ENCODE measurements at regions not wholly inside any gene's neighbourhood (a gene's known extent, or its start where the extent isn't known, plus 50 kb on each side); places are given as distances from the start of the nearest gene placed in this dataset.

DNA sequence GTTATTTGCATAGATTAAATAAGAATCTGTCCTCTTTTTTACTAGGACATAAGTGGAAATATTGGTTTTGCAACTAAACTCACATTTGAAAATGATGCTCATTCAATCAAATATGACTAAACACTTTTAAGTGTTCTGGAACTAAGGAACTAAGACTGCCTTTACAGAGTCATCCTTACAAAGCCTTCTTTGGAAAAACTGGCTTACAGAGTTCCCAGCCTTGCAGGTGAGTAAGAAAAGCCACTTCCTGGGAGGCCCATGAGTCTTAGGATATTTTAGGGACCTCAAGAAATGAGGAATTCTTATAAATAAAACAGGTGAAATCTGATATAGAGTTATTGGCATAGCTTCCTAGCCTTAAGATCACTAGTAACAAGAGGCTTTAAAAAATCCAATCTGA, 135.5 kb downstream of the ALOX5 start:
- TF ChIP-seq CTCF (IDR thresholded peaks at IDR 0.05), result no peak
- TF ChIP-seq POLR2A (IDR thresholded peaks at IDR 0.05), result no peak

Measured in thyroid gland (tissue), 4 donors.